ENCODE measurements at regions not wholly inside any gene's neighbourhood (a gene's known extent, or its start where the extent isn't known, plus 50 kb on each side); places are given as distances from the start of the nearest gene placed in this dataset.
"Not testable (repeated sequence)": the region's sequence is repeated elsewhere in the genome, so short reads cannot be mapped to it uniquely, and the experiment has no call there.

DNA sequence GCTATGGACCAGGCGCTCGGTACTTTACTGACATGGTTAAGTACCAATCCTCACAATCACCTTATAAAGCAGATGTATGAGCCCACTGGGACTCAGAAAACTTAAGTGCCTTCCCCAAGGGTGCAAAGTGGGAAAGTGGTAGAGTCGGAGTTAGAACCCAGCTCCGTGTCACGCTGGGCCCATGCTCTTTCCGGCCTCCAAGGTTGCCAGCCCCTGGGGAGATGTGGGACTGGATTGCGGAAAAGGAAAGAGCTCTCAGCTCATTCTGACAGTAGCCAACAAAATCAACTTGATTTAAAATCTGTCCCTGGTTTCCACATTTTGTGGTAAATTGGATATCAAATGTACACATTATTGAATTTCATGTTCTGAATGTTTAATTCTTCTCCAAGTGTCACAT lies 403.8 kb downstream of the DCDC2C start:
- no peak for DNase-seq (ENCODE audit: low spot score)
- in situ Hi-C loops (cut with HindIII; ENCODE audit: low sequenced_read_pairs), result no loop called here

GRCh38 chr2:4110273-4110672 lies 406.9 kb downstream of the DCDC2C start:
- DNase-seq (ENCODE audit: low spot score), result no peak
- in situ Hi-C loops (cut with HindIII; ENCODE audit: low sequenced_read_pairs), result no loop called here

- in situ Hi-C loops (cut with HindIII; ENCODE audit: low sequenced_read_pairs); DNase-seq (ENCODE audit: low spot score): not testable (repeated sequence)
Measured at GRCh38 chr2:4115435-4115834, 412.1 kb downstream of the DCDC2C start.

- in situ Hi-C loops (cut with HindIII; ENCODE audit: low sequenced_read_pairs), result no loop called here
- DNase-seq (ENCODE audit: low spot score), result no peak
Measured at GRCh38 chr2:4122726-4123125, 419.4 kb downstream of the DCDC2C start.

DNA sequence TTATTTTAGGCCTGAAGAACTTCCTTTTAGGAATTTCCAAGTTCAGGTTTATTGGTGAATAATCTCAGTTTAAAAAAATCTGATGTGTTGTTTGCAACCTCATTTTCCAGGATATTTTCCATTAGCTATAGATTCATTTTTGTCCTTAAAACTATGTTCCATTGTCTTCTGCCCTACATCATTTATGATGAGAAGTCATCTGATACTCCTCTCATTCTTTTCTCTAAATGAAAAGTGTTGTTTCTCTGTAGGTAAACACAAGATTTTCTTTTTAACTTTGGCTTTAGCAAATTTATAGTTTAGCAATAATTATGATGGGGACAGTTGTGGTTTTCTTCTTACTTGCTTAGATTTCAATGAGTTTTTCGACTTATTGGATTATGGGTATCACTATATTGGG lies 427.3 kb downstream of the DCDC2C start:
- in situ Hi-C loops (cut with HindIII; ENCODE audit: low sequenced_read_pairs), result no loop called here
- no peak for DNase-seq (ENCODE audit: low spot score)

DNA sequence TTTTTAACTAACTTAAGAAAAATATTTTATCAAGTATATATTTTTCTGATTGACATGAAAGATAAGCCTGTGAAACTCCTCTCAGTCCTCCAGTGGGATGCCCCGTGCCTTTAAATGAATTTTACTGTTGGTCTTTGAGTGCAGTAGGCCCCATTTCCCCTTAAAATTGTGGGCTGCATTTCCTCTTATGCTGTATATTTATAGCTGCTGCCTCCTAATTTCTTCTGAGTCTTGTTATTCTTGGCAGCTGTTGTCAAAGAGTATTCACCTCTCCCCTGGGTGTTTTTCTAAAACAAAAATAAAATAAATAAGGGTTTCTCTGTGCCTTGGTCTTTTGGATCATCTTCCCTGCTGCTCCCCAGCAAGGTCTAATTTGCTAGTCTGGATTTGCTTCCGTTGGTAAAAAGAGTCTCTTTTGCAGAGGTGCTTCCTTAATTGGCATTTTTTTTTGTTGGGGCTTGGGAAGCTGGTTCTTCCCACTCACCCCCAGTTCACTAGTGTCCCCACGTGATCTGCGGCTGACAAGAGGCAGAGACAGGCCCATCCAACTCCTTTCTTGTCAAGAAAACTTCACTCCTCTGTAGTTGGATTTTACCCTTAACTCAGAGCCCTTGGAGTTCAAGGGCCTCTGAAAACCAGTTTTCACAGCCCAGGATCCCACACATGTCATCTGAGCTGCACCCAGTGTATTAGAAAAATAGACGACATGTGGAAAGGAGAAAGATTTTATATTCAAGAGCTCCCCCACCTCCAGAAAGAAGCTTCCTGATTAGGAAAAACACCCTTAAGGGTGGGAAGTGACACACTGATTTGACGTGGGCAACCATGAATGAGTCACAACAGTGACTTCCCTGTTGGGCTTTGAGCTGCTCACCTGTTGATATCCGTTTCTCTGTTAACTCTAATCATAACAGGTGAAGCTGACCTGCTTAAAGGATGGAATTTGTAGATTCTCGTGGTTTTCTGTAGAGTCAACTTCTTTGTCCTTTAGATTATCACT lies 431.5 kb downstream of the DCDC2C start:
- in situ Hi-C loops (cut with HindIII; ENCODE audit: low sequenced_read_pairs), result no loop called here
- DNase-seq (ENCODE audit: low spot score), result no peak

GRCh38 chr2:4135765-4136164 lies 432.4 kb downstream of the DCDC2C start:
- in situ Hi-C loops (cut with HindIII; ENCODE audit: low sequenced_read_pairs), result no loop called here
- no peak for DNase-seq (ENCODE audit: low spot score)

DNA sequence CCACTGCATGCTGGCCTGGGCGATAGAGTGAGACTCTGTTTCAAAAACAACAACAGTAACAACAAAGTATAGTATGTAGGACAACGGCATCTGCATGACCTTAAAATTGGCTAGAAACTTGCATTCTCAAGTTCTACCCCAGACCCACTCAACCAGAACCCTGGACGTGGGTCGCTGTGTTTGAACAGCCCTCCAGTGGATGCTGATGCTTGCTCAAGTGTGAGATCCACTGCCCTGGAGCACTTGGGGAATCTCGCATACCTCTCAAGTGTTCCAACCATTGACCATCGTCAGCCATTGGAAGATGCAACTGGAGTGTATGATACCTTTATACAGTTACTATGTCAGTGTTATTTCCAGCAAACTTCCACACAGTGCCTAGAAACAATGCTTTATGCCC lies 435.9 kb downstream of the DCDC2C start:
- no peak for DNase-seq (ENCODE audit: low spot score)
- in situ Hi-C loops (cut with HindIII; ENCODE audit: low sequenced_read_pairs), result no loop called here

DNA sequence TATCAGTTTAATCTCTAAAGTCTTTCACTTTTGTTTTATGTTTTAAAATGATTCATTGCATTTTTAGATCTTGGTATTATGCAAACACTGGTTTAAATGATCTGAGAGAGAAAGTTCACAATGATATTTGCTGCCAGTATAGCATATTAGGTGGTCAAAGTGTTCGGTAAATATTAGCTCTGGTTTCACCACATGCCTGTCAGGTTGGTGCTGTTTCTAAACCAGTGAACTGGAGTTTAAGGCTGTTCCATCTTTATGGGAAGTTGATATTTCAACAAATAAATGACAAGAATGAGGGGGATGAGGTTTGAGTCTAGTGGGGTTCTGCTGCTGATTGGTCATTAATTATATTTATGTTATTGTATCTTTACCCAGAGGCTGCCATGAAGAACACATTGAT lies 436.4 kb downstream of the DCDC2C start:
- in situ Hi-C loops (cut with HindIII; ENCODE audit: low sequenced_read_pairs), result no loop called here
- no peak for DNase-seq (ENCODE audit: low spot score)

- no peak for DNase-seq (ENCODE audit: low spot score)
- in situ Hi-C loops (cut with HindIII; ENCODE audit: low sequenced_read_pairs), result no loop called here
Measured at GRCh38 chr2:4140281-4140970, 437.1 kb downstream of the DCDC2C start.

DNA sequence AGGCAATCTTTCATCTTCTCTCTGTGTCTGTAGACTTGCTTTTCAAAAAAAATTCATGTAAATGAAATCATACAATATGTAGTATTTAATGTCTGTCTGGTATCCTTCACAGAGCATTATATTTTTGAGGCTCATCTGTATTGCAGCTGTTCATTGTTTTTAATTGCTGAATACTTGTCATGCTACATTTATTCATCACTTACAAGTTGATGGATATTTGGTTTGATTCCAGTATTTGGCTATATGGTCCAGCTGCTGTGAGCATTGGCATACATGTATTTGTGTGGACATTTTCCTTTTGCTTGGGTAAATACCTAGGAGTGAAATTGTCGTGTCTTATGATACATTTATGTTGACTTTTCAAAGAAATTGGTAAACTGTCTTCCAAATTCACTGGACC lies 441.4 kb downstream of the DCDC2C start:
- no peak for DNase-seq (ENCODE audit: low spot score)
- in situ Hi-C loops (cut with HindIII; ENCODE audit: low sequenced_read_pairs), result no loop called here

GRCh38 chr2:4151521-4151920 lies 448.1 kb downstream of the DCDC2C start:
- in situ Hi-C loops (cut with HindIII; ENCODE audit: low sequenced_read_pairs), result no loop called here
- no peak for DNase-seq (ENCODE audit: low spot score)

DNA sequence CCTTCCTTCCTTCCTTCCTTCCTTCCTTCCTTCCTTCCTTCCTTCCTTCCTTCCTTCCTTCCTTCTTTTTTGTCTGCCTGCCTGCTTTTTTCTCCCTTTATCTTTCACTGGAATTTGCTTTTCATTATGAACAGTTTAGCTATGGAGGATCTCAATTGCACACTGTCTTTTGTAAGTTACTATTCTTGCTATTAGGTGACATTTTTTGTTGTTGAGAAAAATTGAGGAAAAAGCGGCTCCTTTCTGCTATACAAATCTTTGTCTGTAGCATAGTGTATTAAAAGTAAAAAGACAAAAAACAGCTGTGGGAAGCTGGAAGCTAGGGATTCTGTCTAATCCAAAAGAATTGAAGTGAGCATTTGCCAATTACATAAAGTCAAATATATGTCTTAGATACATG lies 448.7 kb downstream of the DCDC2C start:
- DNase-seq (ENCODE audit: low spot score), result no peak
- in situ Hi-C loops (cut with HindIII; ENCODE audit: low sequenced_read_pairs), result no loop called here

DNA sequence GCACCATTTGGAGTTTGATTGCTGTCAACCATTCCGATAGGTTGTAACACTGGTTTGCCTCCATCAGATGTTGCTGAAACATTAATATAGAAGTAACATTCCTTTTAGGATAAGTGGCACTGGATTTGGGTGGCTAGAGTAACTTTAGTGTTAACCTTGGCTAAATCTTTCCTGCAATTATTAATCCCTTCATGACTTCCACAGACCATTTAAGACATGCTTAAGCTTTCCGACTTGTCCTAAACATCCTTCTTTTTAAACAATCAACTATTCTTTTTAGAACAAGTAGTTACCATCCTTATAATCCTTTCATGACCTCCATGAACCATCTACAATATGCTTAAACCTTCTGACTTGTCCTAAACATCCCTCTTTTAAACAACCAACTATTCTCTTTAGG lies 465.5 kb downstream of the DCDC2C start:
- in situ Hi-C loops (cut with HindIII; ENCODE audit: low sequenced_read_pairs), result no loop called here
- no peak for DNase-seq (ENCODE audit: low spot score)

GRCh38 chr2:4174796-4175195 lies 471.4 kb downstream of the DCDC2C start:
- no peak for DNase-seq (ENCODE audit: low spot score)
- in situ Hi-C loops (cut with HindIII; ENCODE audit: low sequenced_read_pairs), result no loop called here

GRCh38 chr2:4175343-4175742 lies 472.0 kb downstream of the DCDC2C start:
- DNase-seq (ENCODE audit: low spot score), result no peak
- in situ Hi-C loops (cut with HindIII; ENCODE audit: low sequenced_read_pairs), result no loop called here

GRCh38 chr2:4180631-4181030 lies 477.3 kb downstream of the DCDC2C start:
- in situ Hi-C loops (cut with HindIII; ENCODE audit: low sequenced_read_pairs), result no loop called here
- DNase-seq (ENCODE audit: low spot score), result no peak

GRCh38 chr2:4181062-4181461 lies 477.7 kb downstream of the DCDC2C start:
- in situ Hi-C loops (cut with HindIII; ENCODE audit: low sequenced_read_pairs), result no loop called here
- no peak for DNase-seq (ENCODE audit: low spot score)

- no peak for DNase-seq (ENCODE audit: low spot score)
- in situ Hi-C loops (cut with HindIII; ENCODE audit: low sequenced_read_pairs), result no loop called here
Measured at GRCh38 chr2:4188561-4188960, 485.2 kb downstream of the DCDC2C start.

- DNase-seq (ENCODE audit: low spot score), result no peak
- in situ Hi-C loops (cut with HindIII; ENCODE audit: low sequenced_read_pairs), result no loop called here
Measured at GRCh38 chr2:4190548-4190947, 487.2 kb downstream of the DCDC2C start.

GRCh38 chr2:4192119-4192518 lies 488.7 kb downstream of the DCDC2C start:
- in situ Hi-C loops (cut with HindIII; ENCODE audit: low sequenced_read_pairs), result no loop called here
- DNase-seq (ENCODE audit: low spot score), result no peak

Data from G401 (cell line).